22Rv1 (cell line): ENCODE measurements at regions not wholly inside any gene's neighbourhood (a gene's known extent, or its start where the extent isn't known, plus 50 kb on each side); places are given as distances from the start of the nearest gene placed in this dataset.

Experiments
- CTCF ChIP-seq: fragments of 450-650 bp; IDR thresholded peaks from 2 replicates; pipeline ENCODE4 v1.5.1; 2017; ENCODE audit warnings: mild to moderate bottlenecking
- ZFX ChIP-seq: fragments of 450-650 bp; IDR thresholded peaks from 2 replicates; pipeline ENCODE4 v1.6.1; 2017; ENCODE audit warnings: antibody characterized with exemption, borderline replicate concordance

- TF ChIP-seq CTCF (no peak), ZFX (no peak)
Observed at GRCh38 chrX:39693298-39693697, 404.5 kb downstream of the BCOR start.
